AG10803 (cell line): ENCODE measurements at regions not wholly inside any gene's neighbourhood (a gene's known extent, or its start where the extent isn't known, plus 50 kb on each side); places are given as distances from the start of the nearest gene placed in this dataset.

Experiments used
- DNase-seq: peaks from one replicate; pipeline ENCODE4 v3.0.0; 2010; ENCODE audit warnings: low read depth
- H3K4me3 ChIP-seq: 2 replicates; pipeline ENCODE4 v1.5.1; 2011; ENCODE audit warnings: mild to moderate bottlenecking, low read length, control low read depth
- CTCF ChIP-seq: conservative IDR thresholded peaks from 2 replicates; pipeline ENCODE4 v1.5.1; 2011; ENCODE audit warnings: mild to moderate bottlenecking, low read length, control low read depth, inconsistent platforms

GRCh38 chr5:99955006-99955405 lies 580.2 kb upstream of the FAM174A start:
- no peak overlapping the region for H3K4me3 ChIP-seq
- no peak for DNase-seq
- TF ChIP-seq CTCF = no peak

GRCh38 chr5:99949969-99950524 lies 585.1 kb upstream of the FAM174A start:
- no peak for TF ChIP-seq CTCF
- no peak overlapping the region for H3K4me3 ChIP-seq
- no peak for DNase-seq

GRCh38 chr5:99949361-99949760 lies 585.8 kb upstream of the FAM174A start:
- no peak for TF ChIP-seq CTCF

GRCh38 chr5:99948850-99949249 lies 586.3 kb upstream of the FAM174A start:
- no peak for TF ChIP-seq CTCF
- no peak overlapping the region for H3K4me3 ChIP-seq
- no peak for DNase-seq

More at GRCh38 chr5:99949361-99949760, 585.8 kb upstream of the FAM174A start:
- DNase-seq = no peak
- no peak overlapping the region for H3K4me3 ChIP-seq

- TF ChIP-seq CTCF = no peak
- no peak for DNase-seq
- no peak overlapping the region for H3K4me3 ChIP-seq
These were observed 589.4 kb upstream of the FAM174A start for GRCh38 chr5:99945478-99946442.

- no peak overlapping the region for H3K4me3 ChIP-seq
- no peak for TF ChIP-seq CTCF
- no peak for DNase-seq
These were observed 594.6 kb upstream of the FAM174A start for GRCh38 chr5:99940540-99940939.

GRCh38 chr5:99936911-99937310 lies 598.3 kb upstream of the FAM174A start:
- TF ChIP-seq CTCF = no peak
- no peak for DNase-seq
- no peak overlapping the region for H3K4me3 ChIP-seq
